ENCODE measurements at regions not wholly inside any gene's neighbourhood (a gene's known extent, or its start where the extent isn't known, plus 50 kb on each side); places are given as distances from the start of the nearest gene placed in this dataset.

GRCh38 chr3:21357241-21357640 lies 393.8 kb downstream of the ZNF385D start:
- H3K4me1 ChIP-seq (replicated peaks) = no peaks in the 10 kb centered on the region
- no peaks in the 10 kb centered on the region for H3K27me3 ChIP-seq (replicated peaks)
- no peak for DNase-seq (ENCODE audit: low read depth in 1 of 2, low spot score in 2 of 2)
- H3K9me3 ChIP-seq (replicated peaks) = no peaks in the 10 kb centered on the region; the same call in 1 of the 2 replicates
- no peaks in the 10 kb centered on the region for H3K36me3 ChIP-seq
- H3K4me3 ChIP-seq = no peak overlapping the region
- no peak overlapping the region for H3K27ac ChIP-seq

- Histone ChIP-seq H3K4me3 (no peak overlapping the region), H3K27ac (no peak overlapping the region), H3K27me3 (replicated peaks) (no peaks in the 10 kb centered on the region), H3K36me3 (no peaks in the 10 kb centered on the region), H3K9me3 (replicated peaks) (no peaks in the 10 kb centered on the region; the same call in 1 of the 2 replicates), H3K4me1 (replicated peaks) (no peaks in the 10 kb centered on the region)
- no peak for DNase-seq (ENCODE audit: low read depth in 1 of 2, low spot score in 2 of 2)
Observed at GRCh38 chr3:21356402-21356801, 394.6 kb downstream of the ZNF385D start.

GRCh38 chr3:21345382-21345976 lies 405.5 kb downstream of the ZNF385D start:
- Histone ChIP-seq H3K27me3 (replicated peaks) (no peaks in the 10 kb centered on the region), H3K27ac (no peak overlapping the region), H3K4me1 (replicated peaks) (no peaks in the 10 kb centered on the region), H3K36me3 (no peaks in the 10 kb centered on the region), H3K9me3 (replicated peaks) (no peaks in the 10 kb centered on the region; the same call in 1 of the 2 replicates), H3K4me3 (no peak overlapping the region)
- DNase-seq (ENCODE audit: low read depth in 1 of 2, low spot score in 2 of 2) = no peak

DNA sequence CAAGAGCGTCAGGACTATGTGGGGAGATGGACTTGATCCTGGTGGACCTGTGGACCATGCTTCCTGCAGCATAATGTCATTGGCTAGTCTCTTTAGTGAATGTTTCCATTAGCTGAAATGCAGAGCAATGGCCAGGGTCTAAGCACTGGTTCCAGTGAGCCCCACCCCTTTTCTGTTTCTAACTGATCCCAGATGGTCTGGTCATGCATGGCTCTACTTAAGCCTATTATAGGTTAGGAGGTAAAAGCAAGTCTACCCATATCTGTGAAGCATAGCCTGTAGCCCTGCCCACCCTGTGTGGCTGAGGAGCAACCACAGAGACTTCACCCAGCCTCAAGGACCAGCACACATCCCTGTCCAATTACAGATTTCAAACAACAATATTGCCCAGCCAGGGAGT lies 419.2 kb downstream of the ZNF385D start:
- Histone ChIP-seq H3K27ac (no peak overlapping the region), H3K27me3 (replicated peaks) (no peaks in the 10 kb centered on the region)
- no peak for DNase-seq (ENCODE audit: low read depth in 1 of 2, low spot score in 2 of 2)

GRCh38 chr3:21331321-21331720 lies 419.7 kb downstream of the ZNF385D start:
- no peaks in the 10 kb centered on the region for H3K36me3 ChIP-seq
- no peaks in the 10 kb centered on the region for H3K27me3 ChIP-seq (replicated peaks)
- peaks cover 5% of the 10 kb centered on the region; the same call in 1 of the 2 replicates for H3K9me3 ChIP-seq (replicated peaks)
- no peaks in the 10 kb centered on the region for H3K4me1 ChIP-seq (replicated peaks)
- no peak for DNase-seq (ENCODE audit: low read depth in 1 of 2, low spot score in 2 of 2)
- no peak overlapping the region for H3K4me3 ChIP-seq
- H3K27ac ChIP-seq = no peak overlapping the region

More for the DNA sequence above, 419.2 kb downstream of the ZNF385D start:
- Histone ChIP-seq H3K4me3 (no peak overlapping the region), H3K4me1 (replicated peaks) (no peaks in the 10 kb centered on the region), H3K9me3 (replicated peaks) (peaks cover 5% of the 10 kb centered on the region; the same call in 1 of the 2 replicates), H3K36me3 (no peaks in the 10 kb centered on the region)

DNA sequence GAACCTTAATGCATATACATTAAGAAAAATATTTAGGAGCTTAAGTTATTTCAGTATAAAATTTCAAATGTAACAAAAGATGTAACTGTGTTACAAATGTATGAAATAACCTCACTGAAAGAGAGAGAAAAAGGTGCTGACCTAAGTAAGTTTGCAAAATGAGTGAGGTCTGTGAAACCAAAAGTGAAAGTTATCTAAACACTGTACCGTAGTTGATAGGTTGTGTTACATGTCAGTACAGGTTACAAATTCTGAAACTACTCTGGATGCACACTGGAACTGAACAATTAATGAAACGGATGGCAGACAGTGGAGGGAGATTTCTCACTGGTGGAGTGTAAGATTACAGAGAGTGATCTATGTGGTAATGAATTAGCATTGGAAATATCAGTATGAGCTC lies 420.7 kb downstream of the ZNF385D start:
- Histone ChIP-seq H3K9me3 (replicated peaks) (peaks cover 5% of the 10 kb centered on the region; the same call in 1 of the 2 replicates), H3K27me3 (replicated peaks) (no peaks in the 10 kb centered on the region), H3K36me3 (no peaks in the 10 kb centered on the region), H3K27ac (no peak overlapping the region), H3K4me1 (replicated peaks) (no peaks in the 10 kb centered on the region), H3K4me3 (no peak overlapping the region)
- no peak for DNase-seq (ENCODE audit: low read depth in 1 of 2, low spot score in 2 of 2)

DNA sequence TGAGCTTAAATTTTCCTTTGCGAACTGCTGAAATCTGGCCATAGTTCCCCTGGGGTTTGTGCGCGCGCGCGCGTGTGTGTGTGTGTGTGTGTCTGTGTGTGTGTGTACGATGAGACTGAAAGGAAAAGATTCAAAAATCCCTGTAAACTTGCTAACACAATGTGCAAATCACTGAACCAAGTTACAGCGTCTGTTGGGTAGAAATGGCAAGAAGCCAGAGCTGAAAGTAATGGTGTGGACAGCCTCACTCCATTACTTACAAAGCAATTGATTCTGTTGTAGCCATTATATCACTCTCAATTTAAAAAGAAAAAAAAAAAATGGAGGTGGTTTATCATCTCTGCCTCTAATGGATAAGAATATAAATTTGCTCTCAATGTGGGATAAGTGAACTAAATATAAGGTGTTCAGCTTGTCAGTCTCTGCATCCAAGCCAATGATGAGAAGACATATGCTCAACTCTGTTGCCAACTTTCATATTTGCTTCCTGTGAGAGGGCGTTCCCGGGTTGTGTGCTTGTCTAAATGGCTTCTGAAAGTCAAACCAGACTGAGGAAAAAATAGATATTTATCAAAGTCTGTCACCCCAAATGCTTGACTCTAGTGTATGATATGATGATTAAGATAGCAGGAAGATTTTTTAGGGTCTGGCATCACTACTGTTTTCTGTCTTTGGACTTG lies 422.2 kb downstream of the ZNF385D start:
- peaks cover 5% of the 10 kb centered on the region; the same call in 1 of the 2 replicates for H3K9me3 ChIP-seq (replicated peaks)
- no peak for DNase-seq (ENCODE audit: low read depth in 1 of 2, low spot score in 2 of 2)
- no peak overlapping the region for H3K4me3 ChIP-seq

GRCh38 chr3:21326704-21327475 lies 424.1 kb downstream of the ZNF385D start:
- Histone ChIP-seq H3K27ac (no peak overlapping the region), H3K4me3 (no peak overlapping the region), H3K4me1 (replicated peaks) (no peaks in the 10 kb centered on the region), H3K9me3 (replicated peaks) (peaks cover 5% of the 10 kb centered on the region; the same call in 1 of the 2 replicates), H3K36me3 (no peaks in the 10 kb centered on the region), H3K27me3 (replicated peaks) (no peaks in the 10 kb centered on the region)
- DNase-seq (ENCODE audit: low read depth in 1 of 2, low spot score in 2 of 2) = no peak

More for the DNA sequence above, 422.2 kb downstream of the ZNF385D start:
- H3K36me3 ChIP-seq = no peaks in the 10 kb centered on the region
- H3K27ac ChIP-seq = no peak overlapping the region
- H3K4me1 ChIP-seq (replicated peaks) = no peaks in the 10 kb centered on the region
- H3K27me3 ChIP-seq (replicated peaks) = no peaks in the 10 kb centered on the region

- Histone ChIP-seq H3K27ac (no peak overlapping the region), H3K4me3 (no peak overlapping the region), H3K36me3 (no peaks in the 10 kb centered on the region), H3K27me3 (replicated peaks) (no peaks in the 10 kb centered on the region), H3K9me3 (replicated peaks) (no peaks in the 10 kb centered on the region; the same call in 1 of the 2 replicates), H3K4me1 (replicated peaks) (no peaks in the 10 kb centered on the region)
- DNase-seq (ENCODE audit: low read depth in 1 of 2, low spot score in 2 of 2) = no peak
Observed at GRCh38 chr3:21314688-21315087, 436.3 kb downstream of the ZNF385D start.

GRCh38 chr3:21310891-21311290 lies 440.1 kb downstream of the ZNF385D start:
- Histone ChIP-seq H3K4me3 (no peak overlapping the region), H3K27me3 (replicated peaks) (no peaks in the 10 kb centered on the region), H3K4me1 (replicated peaks) (no peaks in the 10 kb centered on the region), H3K27ac (no peak overlapping the region), H3K36me3 (no peaks in the 10 kb centered on the region), H3K9me3 (replicated peaks) (no peaks in the 10 kb centered on the region)
- DNase-seq (ENCODE audit: low read depth in 1 of 2, low spot score in 2 of 2) = no peak

GRCh38 chr3:21310161-21310560 lies 440.8 kb downstream of the ZNF385D start:
- no peaks in the 10 kb centered on the region for H3K9me3 ChIP-seq (replicated peaks)
- H3K27me3 ChIP-seq (replicated peaks) = no peaks in the 10 kb centered on the region
- no peak overlapping the region for H3K27ac ChIP-seq
- DNase-seq (ENCODE audit: low read depth in 1 of 2, low spot score in 2 of 2) = no peak
- H3K36me3 ChIP-seq = no peaks in the 10 kb centered on the region
- H3K4me3 ChIP-seq = no peak overlapping the region
- H3K4me1 ChIP-seq (replicated peaks) = no peaks in the 10 kb centered on the region

- no peaks in the 10 kb centered on the region for H3K9me3 ChIP-seq (replicated peaks)
- H3K27me3 ChIP-seq (replicated peaks) = no peaks in the 10 kb centered on the region
- H3K36me3 ChIP-seq = no peaks in the 10 kb centered on the region
- no peak overlapping the region for H3K27ac ChIP-seq
- no peak overlapping the region for H3K4me3 ChIP-seq
- no peaks in the 10 kb centered on the region for H3K4me1 ChIP-seq (replicated peaks)
- no peak for DNase-seq (ENCODE audit: low read depth in 1 of 2, low spot score in 2 of 2)
Observed at GRCh38 chr3:21297304-21297703, 453.7 kb downstream of the ZNF385D start.

- H3K4me3 ChIP-seq = no peak overlapping the region
- no peaks in the 10 kb centered on the region for H3K27me3 ChIP-seq (replicated peaks)
- no peak overlapping the region for H3K27ac ChIP-seq
- H3K9me3 ChIP-seq (replicated peaks) = no peaks in the 10 kb centered on the region
- no peaks in the 10 kb centered on the region for H3K36me3 ChIP-seq
- DNase-seq (ENCODE audit: low read depth in 1 of 2, low spot score in 2 of 2) = no peak
- H3K4me1 ChIP-seq (replicated peaks) = no peaks in the 10 kb centered on the region
Observed at GRCh38 chr3:21294768-21295167, 456.2 kb downstream of the ZNF385D start.

GRCh38 chr3:21292971-21293370 lies 458.0 kb downstream of the ZNF385D start:
- no peaks in the 10 kb centered on the region for H3K27me3 ChIP-seq (replicated peaks)

More at GRCh38 chr3:21292971-21293370, 458.0 kb downstream of the ZNF385D start:
- no peaks in the 10 kb centered on the region for H3K36me3 ChIP-seq
- no peaks in the 10 kb centered on the region for H3K9me3 ChIP-seq (replicated peaks)
- no peak for DNase-seq (ENCODE audit: low read depth in 1 of 2, low spot score in 2 of 2)
- H3K4me3 ChIP-seq = no peak overlapping the region
- H3K27ac ChIP-seq = no peak overlapping the region
- no peaks in the 10 kb centered on the region for H3K4me1 ChIP-seq (replicated peaks)

Measured in SJSA1 (cell line).